Osteocyte (in vitro differentiated cells): ENCODE measurements at regions not wholly inside any gene's neighbourhood (a gene's known extent, or its start where the extent isn't known, plus 50 kb on each side); places are given as distances from the start of the nearest gene placed in this dataset.
A peak's percentile ranks its signal among the peaks of the same experiment; 100 is the strongest.

Experiments
- DNase-seq: peaks from one replicate; pipeline ENCODE4 v3.0.0; 2021; ENCODE audit warnings: mixed read lengths; ENCODE audit not compliant: unreplicated experiment; ENCODE audit errors: extremely low spot score
- H3K27ac Mint-ChIP-seq: one replicate; pipeline ENCODE4 v1.8.0; 2021; ENCODE audit warnings: mild to moderate bottlenecking, mixed read lengths; ENCODE audit not compliant: unreplicated experiment
- H3K27me3 Mint-ChIP-seq: one replicate; pipeline ENCODE4 v1.8.0; 2021; ENCODE audit warnings: mixed read lengths; ENCODE audit not compliant: unreplicated experiment
- H3K36me3 Mint-ChIP-seq: one replicate; pipeline ENCODE4 v1.8.0; 2021; ENCODE audit warnings: mixed read lengths; ENCODE audit not compliant: unreplicated experiment
- H3K4me1 Mint-ChIP-seq: one replicate; pipeline ENCODE4 v1.8.0; 2021; ENCODE audit warnings: mixed read lengths; ENCODE audit not compliant: unreplicated experiment
- H3K4me3 Mint-ChIP-seq: one replicate; pipeline ENCODE4 v1.8.0; 2021; ENCODE audit warnings: mild to moderate bottlenecking, moderate library complexity, mixed read lengths; ENCODE audit not compliant: unreplicated experiment
- H3K9me3 Mint-ChIP-seq: one replicate; pipeline ENCODE4 v1.8.0; 2021; ENCODE audit warnings: mixed read lengths; ENCODE audit not compliant: unreplicated experiment
- TF ChIP-seq, protein P1 (sequence below): fragments of 200-600 bp; sonication (generic); IDR thresholded peaks from 2 replicates; pipeline ENCODE4 v1.5.0; 2021; ENCODE audit warnings: antibody characterized with exemption, mild to moderate bottlenecking, moderate library complexity

DNA sequence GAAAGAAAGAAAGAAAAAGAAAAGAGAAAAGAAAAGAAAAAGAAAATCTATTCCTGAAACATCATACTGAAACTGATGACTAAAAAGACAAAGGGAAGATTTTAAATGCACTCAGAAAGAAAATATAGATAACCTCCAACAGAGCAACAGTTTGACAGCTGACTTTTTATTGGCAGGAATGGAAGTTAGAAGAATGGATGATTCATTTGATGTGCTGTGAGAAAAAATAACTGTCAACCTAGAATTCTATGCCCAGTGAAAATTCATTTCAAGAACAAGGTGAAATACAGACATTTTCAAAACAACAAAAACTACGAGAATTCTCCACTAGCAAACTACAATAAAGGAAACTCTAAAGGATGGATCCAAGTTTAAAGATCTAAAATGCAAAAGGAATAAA lies 50.5 kb upstream of the HSPA12A start:
- peaks cover 30% of the 10 kb centered on the region for H3K27me3 Mint-ChIP-seq
- no peaks in the 10 kb centered on the region for H3K9me3 Mint-ChIP-seq
- H3K4me1 Mint-ChIP-seq = peaks cover 2% of the 10 kb centered on the region
- TF ChIP-seq, protein P1, sequence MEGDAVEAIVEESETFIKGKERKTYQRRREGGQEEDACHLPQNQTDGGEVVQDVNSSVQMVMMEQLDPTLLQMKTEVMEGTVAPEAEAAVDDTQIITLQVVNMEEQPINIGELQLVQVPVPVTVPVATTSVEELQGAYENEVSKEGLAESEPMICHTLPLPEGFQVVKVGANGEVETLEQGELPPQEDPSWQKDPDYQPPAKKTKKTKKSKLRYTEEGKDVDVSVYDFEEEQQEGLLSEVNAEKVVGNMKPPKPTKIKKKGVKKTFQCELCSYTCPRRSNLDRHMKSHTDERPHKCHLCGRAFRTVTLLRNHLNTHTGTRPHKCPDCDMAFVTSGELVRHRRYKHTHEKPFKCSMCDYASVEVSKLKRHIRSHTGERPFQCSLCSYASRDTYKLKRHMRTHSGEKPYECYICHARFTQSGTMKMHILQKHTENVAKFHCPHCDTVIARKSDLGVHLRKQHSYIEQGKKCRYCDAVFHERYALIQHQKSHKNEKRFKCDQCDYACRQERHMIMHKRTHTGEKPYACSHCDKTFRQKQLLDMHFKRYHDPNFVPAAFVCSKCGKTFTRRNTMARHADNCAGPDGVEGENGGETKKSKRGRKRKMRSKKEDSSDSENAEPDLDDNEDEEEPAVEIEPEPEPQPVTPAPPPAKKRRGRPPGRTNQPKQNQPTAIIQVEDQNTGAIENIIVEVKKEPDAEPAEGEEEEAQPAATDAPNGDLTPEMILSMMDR = no peak
- H3K27ac Mint-ChIP-seq = no peak overlapping the region
- no peaks in the 10 kb centered on the region for H3K36me3 Mint-ChIP-seq
- no peak overlapping the region for H3K4me3 Mint-ChIP-seq
- DNase-seq = no peak

DNA sequence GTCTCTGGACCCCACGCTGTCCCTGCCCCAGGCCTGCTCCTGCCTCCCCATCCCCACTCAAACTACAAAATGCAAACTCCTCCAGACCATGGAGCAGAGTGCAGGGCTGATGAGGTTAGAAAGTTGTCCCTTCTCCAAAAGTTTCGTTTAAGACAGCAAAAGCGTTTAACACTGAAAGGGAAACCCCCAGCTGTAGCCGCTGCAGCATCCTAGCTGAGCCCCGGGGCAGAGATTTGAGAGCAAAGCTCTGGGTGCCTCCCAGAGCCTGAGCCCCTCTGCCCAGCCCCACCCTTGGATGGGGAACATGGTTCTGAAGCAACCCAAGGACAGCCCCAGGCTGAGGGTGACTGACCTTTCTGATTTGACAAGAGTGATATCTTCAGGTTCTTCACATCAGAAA lies 52.8 kb upstream of the ENO4 start:
- Mint-ChIP-seq H3K4me1 (no peaks in the 10 kb centered on the region), H3K27ac (no peak overlapping the region), H3K27me3 (peaks cover 21% of the 10 kb centered on the region), H3K9me3 (no peaks in the 10 kb centered on the region), H3K4me3 (no peak overlapping the region), H3K36me3 (no peaks in the 10 kb centered on the region)
- DNase-seq = no peak
- TF ChIP-seq, protein P1 = no peak

DNA sequence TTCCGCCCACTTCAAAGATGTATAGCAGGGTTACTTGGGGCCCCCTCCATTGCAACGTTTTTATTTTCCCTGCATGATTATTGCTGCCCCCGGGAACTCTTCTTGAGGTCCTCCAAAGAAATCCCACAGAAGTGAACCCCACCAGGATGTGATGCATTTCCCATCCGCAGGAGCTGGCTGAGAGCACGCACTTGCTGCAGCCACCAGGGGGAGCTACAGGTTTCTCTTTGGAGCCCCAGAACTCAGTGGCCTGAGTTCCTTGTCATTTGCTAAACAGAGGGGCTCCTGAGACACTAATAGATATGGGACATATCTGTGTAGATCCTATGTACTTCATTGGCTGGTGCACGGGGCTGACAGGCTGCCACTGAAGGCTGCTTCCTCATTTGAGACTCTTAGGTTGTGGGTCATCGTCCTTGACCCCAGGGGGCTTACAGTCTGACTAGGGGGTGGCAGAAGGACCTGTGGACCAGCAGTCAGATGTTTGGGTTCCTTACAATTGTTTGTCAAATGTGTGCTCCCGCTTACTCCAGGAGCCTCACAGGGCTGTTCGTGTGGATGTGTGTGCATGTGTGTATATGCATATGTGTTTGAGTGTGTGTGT lies 52.3 kb upstream of the ENO4 start:
- no peak overlapping the region for H3K4me3 Mint-ChIP-seq
- no peaks in the 10 kb centered on the region for H3K36me3 Mint-ChIP-seq
- H3K27ac Mint-ChIP-seq = no peak overlapping the region
- H3K27me3 Mint-ChIP-seq = peaks cover 25% of the 10 kb centered on the region
- TF ChIP-seq, protein P1 = peak; percentile 97
- DNase-seq = peak; percentile 90
- no peaks in the 10 kb centered on the region for H3K9me3 Mint-ChIP-seq
- no peaks in the 10 kb centered on the region for H3K4me1 Mint-ChIP-seq

DNA sequence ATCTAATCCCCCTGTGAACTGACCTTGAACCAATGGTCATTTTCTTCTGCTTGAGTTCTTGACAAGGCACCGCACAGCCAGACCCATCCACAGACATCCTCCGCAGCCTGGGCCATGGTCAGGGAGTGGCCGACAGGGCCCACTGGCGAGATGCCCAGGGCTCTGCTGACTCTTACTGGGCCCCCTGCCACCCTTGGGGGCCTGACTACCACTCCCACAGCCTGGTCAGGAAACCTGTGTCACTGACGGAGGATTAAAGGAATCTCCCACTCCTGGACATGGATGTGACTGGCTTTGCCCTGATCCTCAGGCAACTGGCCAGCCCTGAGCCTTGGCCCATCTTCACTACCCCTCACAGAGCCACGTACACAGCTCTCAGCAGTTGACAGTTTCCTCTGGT lies 50.4 kb upstream of the ENO4 start:
- TF ChIP-seq, protein P1 = no peak
- Mint-ChIP-seq H3K4me1 (no peaks in the 10 kb centered on the region), H3K27me3 (peaks cover 18% of the 10 kb centered on the region), H3K27ac (no peak overlapping the region), H3K9me3 (no peaks in the 10 kb centered on the region), H3K36me3 (no peaks in the 10 kb centered on the region), H3K4me3 (no peak overlapping the region)
- no peak for DNase-seq
